ENCODE measurements at regions not wholly inside any gene's neighbourhood (a gene's known extent, or its start where the extent isn't known, plus 50 kb on each side); places are given as distances from the start of the nearest gene placed in this dataset.

DNA sequence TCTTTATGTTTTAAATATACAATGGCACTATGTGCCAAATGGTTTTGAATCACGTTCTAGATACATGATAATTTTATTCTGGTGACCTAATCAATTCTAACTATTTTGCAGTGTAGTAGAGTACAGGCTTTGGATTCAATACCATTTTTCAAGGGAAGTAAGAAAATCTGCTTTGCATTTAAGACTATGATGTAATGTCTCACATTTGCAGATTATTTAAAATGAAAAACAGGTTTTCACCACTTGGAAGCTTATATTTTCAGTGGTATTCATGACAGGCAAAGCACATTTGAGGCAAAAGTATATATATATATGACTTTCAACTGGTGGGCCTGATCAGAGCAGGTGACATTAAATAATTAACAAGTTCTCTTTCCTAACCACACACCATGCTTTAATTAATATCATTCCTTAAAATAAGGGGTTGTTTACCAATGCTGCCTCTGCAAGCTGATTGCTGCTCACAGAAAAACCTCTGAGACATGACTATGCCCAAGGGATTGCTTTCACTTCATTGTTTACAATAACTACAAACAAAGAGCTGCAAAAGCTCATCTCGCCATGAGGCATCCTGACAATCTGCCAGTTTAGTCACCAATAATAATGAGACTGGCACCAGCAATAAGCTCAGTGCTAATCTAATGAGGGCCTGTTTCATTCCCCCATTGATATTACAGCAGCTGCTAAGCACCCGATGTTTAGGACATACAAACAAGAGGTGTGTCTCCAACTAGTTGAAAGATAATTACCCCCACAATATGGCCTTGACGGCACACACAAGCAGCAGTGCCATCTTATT lies 1176.0 kb upstream of the GJE1 start:
- Histone ChIP-seq H3K9me3 (ENCODE audit: control insufficient read depth, insufficient read depth, low read length) (no peaks in the 10 kb centered on the region), H3K4me1 (ENCODE audit: control insufficient read depth, insufficient read depth, low read length) (no peaks in the 10 kb centered on the region), H3K9ac (ENCODE audit: low read depth, low read length) (no peak overlapping the region), H3K36me3 (ENCODE audit: control insufficient read depth, insufficient read depth, low read length) (no peaks in the 10 kb centered on the region), H3K27me3 (ENCODE audit: control insufficient read depth, insufficient read depth, low read length) (no peaks in the 10 kb centered on the region), H3K4me3 (ENCODE audit: low read depth, low read length) (no peak overlapping the region)

- H3K4me3 ChIP-seq (ENCODE audit: low read depth, low read length): no peak overlapping the region
- no peak overlapping the region for H3K9ac ChIP-seq (ENCODE audit: low read depth, low read length)
- no peaks in the 10 kb centered on the region for H3K27me3 ChIP-seq (ENCODE audit: control insufficient read depth, insufficient read depth, low read length)
- H3K4me1 ChIP-seq (ENCODE audit: control insufficient read depth, insufficient read depth, low read length): no peaks in the 10 kb centered on the region
- H3K9me3 ChIP-seq (ENCODE audit: control insufficient read depth, insufficient read depth, low read length): no peaks in the 10 kb centered on the region
- H3K36me3 ChIP-seq (ENCODE audit: control insufficient read depth, insufficient read depth, low read length): no peaks in the 10 kb centered on the region
Measured at GRCh38 chr6:140940251-140940925, 1192.3 kb upstream of the GJE1 start.

GRCh38 chr6:140932909-140933308 lies 1199.8 kb upstream of the GJE1 start:
- no peak overlapping the region for H3K4me3 ChIP-seq (ENCODE audit: low read depth, low read length)
- H3K4me1 ChIP-seq (ENCODE audit: control insufficient read depth, insufficient read depth, low read length): no peaks in the 10 kb centered on the region
- H3K36me3 ChIP-seq (ENCODE audit: control insufficient read depth, insufficient read depth, low read length): no peaks in the 10 kb centered on the region
- no peaks in the 10 kb centered on the region for H3K27me3 ChIP-seq (ENCODE audit: control insufficient read depth, insufficient read depth, low read length)
- no peak overlapping the region for H3K9ac ChIP-seq (ENCODE audit: low read depth, low read length)
- no peaks in the 10 kb centered on the region for H3K9me3 ChIP-seq (ENCODE audit: control insufficient read depth, insufficient read depth, low read length)

DNA sequence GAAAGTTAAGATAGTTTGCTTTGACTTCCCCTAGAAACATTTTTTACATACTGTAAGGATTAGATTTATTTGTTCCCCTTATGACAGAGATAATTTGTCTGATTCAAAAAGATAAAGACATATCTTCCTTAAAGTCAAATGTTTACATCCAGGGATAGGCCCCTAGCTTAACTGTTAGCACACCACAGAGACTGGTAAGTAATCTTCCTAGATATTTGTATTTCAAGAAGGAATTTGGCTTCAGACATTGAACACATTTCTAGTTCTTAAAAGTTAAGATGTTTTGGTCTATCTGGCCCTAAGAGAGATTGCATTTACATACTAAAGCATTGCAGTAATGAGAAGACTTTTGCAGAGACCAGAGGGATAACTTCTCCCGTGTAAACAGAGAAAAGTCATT lies 1201.1 kb upstream of the GJE1 start:
- no peaks in the 10 kb centered on the region for H3K27me3 ChIP-seq (ENCODE audit: control insufficient read depth, insufficient read depth, low read length)
- no peaks in the 10 kb centered on the region for H3K4me1 ChIP-seq (ENCODE audit: control insufficient read depth, insufficient read depth, low read length)
- H3K9ac ChIP-seq (ENCODE audit: low read depth, low read length): no peak overlapping the region
- H3K9me3 ChIP-seq (ENCODE audit: control insufficient read depth, insufficient read depth, low read length): no peaks in the 10 kb centered on the region
- H3K4me3 ChIP-seq (ENCODE audit: low read depth, low read length): no peak overlapping the region
- no peaks in the 10 kb centered on the region for H3K36me3 ChIP-seq (ENCODE audit: control insufficient read depth, insufficient read depth, low read length)

DNA sequence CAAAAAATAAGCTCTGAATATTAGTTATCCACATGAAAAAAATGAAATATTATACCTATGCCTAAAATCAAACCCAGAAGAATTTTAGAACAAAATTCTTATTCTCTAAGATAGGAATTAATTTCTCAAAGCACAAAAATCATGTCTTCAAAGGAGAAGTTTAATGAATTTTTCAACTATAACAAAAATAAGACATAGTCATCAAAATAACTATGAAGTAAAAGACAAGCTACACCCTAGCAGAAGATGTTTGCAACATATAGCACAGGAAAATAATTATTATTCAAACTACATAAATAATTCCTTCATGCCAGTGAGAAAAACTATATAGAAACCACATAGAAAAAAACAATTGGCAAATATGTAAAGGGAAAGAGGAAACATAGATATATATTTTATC lies 1203.6 kb upstream of the GJE1 start:
- no peak overlapping the region for H3K9ac ChIP-seq (ENCODE audit: low read depth, low read length)
- no peaks in the 10 kb centered on the region for H3K27me3 ChIP-seq (ENCODE audit: control insufficient read depth, insufficient read depth, low read length)
- no peaks in the 10 kb centered on the region for H3K4me1 ChIP-seq (ENCODE audit: control insufficient read depth, insufficient read depth, low read length)
- H3K9me3 ChIP-seq (ENCODE audit: control insufficient read depth, insufficient read depth, low read length): no peaks in the 10 kb centered on the region
- H3K36me3 ChIP-seq (ENCODE audit: control insufficient read depth, insufficient read depth, low read length): no peaks in the 10 kb centered on the region
- no peak overlapping the region for H3K4me3 ChIP-seq (ENCODE audit: low read depth, low read length)

- Histone ChIP-seq H3K4me3 (ENCODE audit: low read depth, low read length) (no peak overlapping the region), H3K9me3 (ENCODE audit: control insufficient read depth, insufficient read depth, low read length) (no peaks in the 10 kb centered on the region), H3K36me3 (ENCODE audit: control insufficient read depth, insufficient read depth, low read length) (no peaks in the 10 kb centered on the region), H3K4me1 (ENCODE audit: control insufficient read depth, insufficient read depth, low read length) (no peaks in the 10 kb centered on the region), H3K9ac (ENCODE audit: low read depth, low read length) (no peak overlapping the region), H3K27me3 (ENCODE audit: control insufficient read depth, insufficient read depth, low read length) (no peaks in the 10 kb centered on the region)
Measured at GRCh38 chr6:140923048-140923447, 1209.7 kb upstream of the GJE1 start.

DNA sequence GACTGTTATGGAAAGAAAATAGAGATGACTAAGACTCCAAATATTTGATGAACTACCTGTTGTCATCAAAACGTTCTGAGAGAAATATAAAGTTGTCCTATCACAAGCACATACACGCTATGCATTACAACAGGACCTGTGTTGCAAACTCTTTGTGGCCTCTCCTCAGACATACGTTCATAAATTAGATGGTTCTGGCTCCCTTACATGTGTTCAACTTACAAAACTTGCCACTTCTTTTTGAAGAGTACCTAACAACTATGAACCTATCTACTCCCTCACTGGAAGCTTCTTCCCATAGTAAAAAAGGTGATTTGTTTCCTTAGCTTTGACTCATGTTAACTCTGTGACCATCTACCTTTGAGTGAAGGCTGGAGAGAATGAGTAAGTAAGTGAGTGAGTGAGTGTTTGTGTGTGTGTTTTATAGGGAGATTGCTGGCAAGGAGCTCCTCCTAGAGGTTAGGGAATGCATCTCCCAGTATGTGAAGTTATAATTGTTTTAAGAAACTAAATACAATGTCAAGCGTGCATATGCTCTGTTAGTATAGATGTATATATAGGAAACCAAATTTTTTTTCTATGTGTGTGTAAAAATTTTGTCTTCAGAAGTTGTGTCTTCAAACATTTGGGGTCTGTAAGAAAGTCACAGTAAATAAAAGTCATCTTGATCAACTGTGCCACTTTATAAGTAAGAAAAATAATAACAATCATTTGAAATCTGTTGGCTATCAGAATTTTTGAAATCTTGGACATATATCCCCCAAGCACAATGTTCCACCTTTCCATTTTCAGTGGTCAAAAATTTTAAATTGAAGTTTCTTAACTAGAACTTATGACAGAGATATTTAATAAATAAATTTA lies 1211.1 kb upstream of the GJE1 start:
- Histone ChIP-seq H3K9me3 (ENCODE audit: control insufficient read depth, insufficient read depth, low read length) (no peaks in the 10 kb centered on the region), H3K9ac (ENCODE audit: low read depth, low read length) (no peak overlapping the region)

GRCh38 chr6:140917911-140918310 lies 1214.8 kb upstream of the GJE1 start:
- H3K36me3 ChIP-seq (ENCODE audit: control insufficient read depth, insufficient read depth, low read length): no peaks in the 10 kb centered on the region
- H3K4me1 ChIP-seq (ENCODE audit: control insufficient read depth, insufficient read depth, low read length): no peaks in the 10 kb centered on the region
- no peak overlapping the region for H3K9ac ChIP-seq (ENCODE audit: low read depth, low read length)
- H3K4me3 ChIP-seq (ENCODE audit: low read depth, low read length): no peak overlapping the region
- no peaks in the 10 kb centered on the region for H3K27me3 ChIP-seq (ENCODE audit: control insufficient read depth, insufficient read depth, low read length)
- no peaks in the 10 kb centered on the region for H3K9me3 ChIP-seq (ENCODE audit: control insufficient read depth, insufficient read depth, low read length)

More for the DNA sequence above, 1211.1 kb upstream of the GJE1 start:
- Histone ChIP-seq H3K27me3 (ENCODE audit: control insufficient read depth, insufficient read depth, low read length) (no peaks in the 10 kb centered on the region), H3K4me1 (ENCODE audit: control insufficient read depth, insufficient read depth, low read length) (no peaks in the 10 kb centered on the region), H3K36me3 (ENCODE audit: control insufficient read depth, insufficient read depth, low read length) (no peaks in the 10 kb centered on the region), H3K4me3 (ENCODE audit: low read depth, low read length) (no peak overlapping the region)

DNA sequence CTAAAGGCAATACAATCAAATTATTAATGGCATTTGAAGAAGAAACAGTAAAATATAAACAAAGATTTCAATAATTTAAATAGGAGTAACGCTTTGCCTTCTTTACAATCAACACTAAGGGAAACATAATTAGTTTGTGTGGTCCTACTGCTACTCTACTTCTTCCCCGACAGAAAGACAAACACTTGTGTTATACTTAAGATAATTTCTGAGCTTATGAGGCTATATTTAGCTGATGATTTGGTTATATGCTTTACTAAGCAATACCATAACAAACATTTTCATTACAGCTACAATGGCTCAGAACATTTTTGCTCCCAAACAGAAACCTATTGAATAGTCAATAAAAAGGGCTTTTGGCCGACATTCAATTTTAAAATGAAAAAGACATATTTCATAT lies 1217.2 kb upstream of the GJE1 start:
- no peaks in the 10 kb centered on the region for H3K9me3 ChIP-seq (ENCODE audit: control insufficient read depth, insufficient read depth, low read length)

GRCh38 chr6:140915103-140915502 lies 1217.6 kb upstream of the GJE1 start:
- H3K27me3 ChIP-seq (ENCODE audit: control insufficient read depth, insufficient read depth, low read length): no peaks in the 10 kb centered on the region
- no peak overlapping the region for H3K9ac ChIP-seq (ENCODE audit: low read depth, low read length)
- no peaks in the 10 kb centered on the region for H3K9me3 ChIP-seq (ENCODE audit: control insufficient read depth, insufficient read depth, low read length)
- H3K36me3 ChIP-seq (ENCODE audit: control insufficient read depth, insufficient read depth, low read length): no peaks in the 10 kb centered on the region
- H3K4me1 ChIP-seq (ENCODE audit: control insufficient read depth, insufficient read depth, low read length): no peaks in the 10 kb centered on the region
- no peak overlapping the region for H3K4me3 ChIP-seq (ENCODE audit: low read depth, low read length)

More for the DNA sequence above, 1217.2 kb upstream of the GJE1 start:
- no peak overlapping the region for H3K9ac ChIP-seq (ENCODE audit: low read depth, low read length)
- H3K27me3 ChIP-seq (ENCODE audit: control insufficient read depth, insufficient read depth, low read length): no peaks in the 10 kb centered on the region
- H3K4me3 ChIP-seq (ENCODE audit: low read depth, low read length): no peak overlapping the region
- no peaks in the 10 kb centered on the region for H3K36me3 ChIP-seq (ENCODE audit: control insufficient read depth, insufficient read depth, low read length)
- H3K4me1 ChIP-seq (ENCODE audit: control insufficient read depth, insufficient read depth, low read length): no peaks in the 10 kb centered on the region

GRCh38 chr6:140912686-140913085 lies 1220.0 kb upstream of the GJE1 start:
- no peaks in the 10 kb centered on the region for H3K27me3 ChIP-seq (ENCODE audit: control insufficient read depth, insufficient read depth, low read length)
- H3K4me3 ChIP-seq (ENCODE audit: low read depth, low read length): no peak overlapping the region
- no peak overlapping the region for H3K9ac ChIP-seq (ENCODE audit: low read depth, low read length)
- no peaks in the 10 kb centered on the region for H3K36me3 ChIP-seq (ENCODE audit: control insufficient read depth, insufficient read depth, low read length)
- no peaks in the 10 kb centered on the region for H3K9me3 ChIP-seq (ENCODE audit: control insufficient read depth, insufficient read depth, low read length)
- no peaks in the 10 kb centered on the region for H3K4me1 ChIP-seq (ENCODE audit: control insufficient read depth, insufficient read depth, low read length)
